Activated CD4-positive, alpha-beta T cell treated with anti-CD3 and anti-CD28 coated beads for 36 hours (primary cell): ENCODE measurements at regions not wholly inside any gene's neighbourhood (a gene's known extent, or its start where the extent isn't known, plus 50 kb on each side); places are given as distances from the start of the nearest gene placed in this dataset.

Experiments
- ATAC-seq: fragments of 200-7000 bp; cut with Tn5 transposase; one replicate; pipeline ENCODE4 v1.10.0; 2021; ENCODE audit warnings: mild to moderate bottlenecking, moderate library complexity
- CTCF ChIA-PET: fragments of 350-600 bp; sonication (Branson Sonifier 250); formaldehyde crosslinking; loops from one replicate; lab custom pipeline; 2021; ENCODE audit warnings: antibody characterized with exemption; lab: Charles Lee
- POLR2A ChIA-PET: fragments of 350-600 bp; sonication (Branson Sonifier 250); formaldehyde crosslinking; loops from one replicate; lab custom pipeline; 2021; ENCODE audit warnings: antibody characterized with exemption, inconsistent platforms; lab: Charles Lee
- DNase-seq: peaks from one replicate; pipeline ENCODE4 v3.0.0-alpha.2; 2020
- H3K27ac Mint-ChIP-seq: one replicate; pipeline ENCODE4 v1.8.0; 2021; ENCODE audit warnings: mixed read lengths
- H3K27me3 Mint-ChIP-seq: one replicate; pipeline ENCODE4 v1.8.0; 2021; ENCODE audit warnings: mixed read lengths
- H3K36me3 Mint-ChIP-seq: one replicate; pipeline ENCODE4 v1.8.0; 2021; ENCODE audit warnings: low read depth, mixed read lengths
- H3K4me1 Mint-ChIP-seq: one replicate; pipeline ENCODE4 v1.8.0; 2021; ENCODE audit warnings: mixed read lengths
- H3K4me3 Mint-ChIP-seq: one replicate; pipeline ENCODE4 v1.8.0; 2021; ENCODE audit warnings: mild to moderate bottlenecking, moderate library complexity, mixed read lengths
- H3K9me3 Mint-ChIP-seq: one replicate; pipeline ENCODE4 v1.8.0; 2021; ENCODE audit warnings: low read depth, mixed read lengths
- intact Hi-C, 2 experiments: fragments of 100-400 bp; cut with DNase I in 1 of 2; cut with micrococcal nuclease in 1 of 2; formaldehyde crosslinking; loops; one replicate each; pipeline versions ENCODE4 v1.14.2 to v1.15.1; 2022 to 2024; cut with DNase I, micrococcal nuclease

DNA sequence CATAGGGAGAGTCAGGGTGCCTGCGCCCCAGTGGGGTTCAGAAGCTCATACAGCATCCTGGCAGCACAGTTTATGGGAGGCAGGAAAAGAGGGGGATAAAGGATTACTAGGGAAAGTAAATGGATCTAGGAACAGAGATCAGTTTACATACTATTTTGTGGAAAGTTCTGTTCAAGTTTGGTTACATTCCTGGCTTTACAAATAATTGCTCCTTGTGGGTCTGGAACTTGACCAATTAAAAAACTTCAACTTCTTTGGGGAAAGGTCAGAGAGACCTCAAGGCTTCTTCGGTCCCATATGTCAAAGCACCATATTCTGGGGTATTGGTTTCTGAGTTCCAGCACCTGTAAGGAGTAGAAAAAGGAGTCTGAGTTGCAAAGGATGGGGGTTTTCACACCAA is 64.1 kb downstream of the ZDHHC19 start:
- CTCF ChIA-PET: no interaction called here
- POLR2A ChIA-PET: no interaction called here
- DNase-seq (no peak), ATAC-seq (no peak)
- Mint-ChIP-seq H3K27me3 (no peaks in the 10 kb centered on the region), H3K36me3 (no peaks in the 10 kb centered on the region), H3K9me3 (peaks cover 3% of the 10 kb centered on the region), H3K4me3 (no peak overlapping the region), H3K4me1 (no peaks in the 10 kb centered on the region), H3K27ac (no peak overlapping the region)
- intact Hi-C loops: no loop called here

DNA sequence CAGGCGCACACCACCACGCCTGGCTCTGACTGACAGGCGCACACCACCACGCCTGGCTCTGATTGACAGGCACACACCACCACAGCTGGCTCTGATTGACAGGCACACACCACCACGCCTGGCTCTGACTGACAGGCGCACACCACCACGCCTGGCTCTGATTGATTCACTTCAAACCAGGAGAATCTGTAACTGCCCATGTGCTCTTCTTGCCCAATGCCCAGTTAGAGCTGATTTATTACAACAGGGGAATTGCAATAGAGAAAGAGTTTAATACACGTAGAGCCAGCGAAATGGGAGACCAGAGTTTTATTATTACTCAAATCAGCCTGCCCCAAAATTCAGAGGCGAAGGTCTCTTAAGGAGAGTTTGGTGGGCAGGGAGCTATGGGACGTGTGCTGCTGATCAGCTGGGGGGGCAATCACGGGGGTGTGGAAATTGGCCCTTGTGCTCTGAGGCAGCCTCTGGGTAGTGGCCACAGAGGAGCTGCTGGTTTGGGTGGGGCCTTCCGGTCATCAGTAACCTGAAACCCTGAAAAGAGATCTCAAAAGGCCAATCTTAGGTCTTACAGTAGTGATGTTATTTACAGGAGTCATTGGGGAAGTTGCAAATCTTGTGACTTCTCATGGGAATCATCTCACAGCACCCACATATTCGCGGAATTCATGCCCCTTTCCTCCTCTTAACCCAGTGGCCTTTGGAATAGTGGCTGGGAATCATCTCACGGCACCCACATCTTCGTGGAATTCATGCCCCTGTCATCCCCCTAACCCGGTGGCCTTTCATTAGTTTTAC is 63.8 kb upstream of the TFRC start:
- CTCF ChIA-PET: no interaction called here
- H3K9me3 Mint-ChIP-seq: no peaks in the 10 kb centered on the region
- H3K27ac Mint-ChIP-seq: no peak overlapping the region
- no peaks in the 10 kb centered on the region for H3K27me3 Mint-ChIP-seq
- DNase-seq (no peak), ATAC-seq (no peak)
- intact Hi-C loops: no loop called here
- POLR2A ChIA-PET: no interaction called here
- H3K36me3 Mint-ChIP-seq: no peaks in the 10 kb centered on the region
- H3K4me1 Mint-ChIP-seq: no peaks in the 10 kb centered on the region
- no peak overlapping the region for H3K4me3 Mint-ChIP-seq

DNA sequence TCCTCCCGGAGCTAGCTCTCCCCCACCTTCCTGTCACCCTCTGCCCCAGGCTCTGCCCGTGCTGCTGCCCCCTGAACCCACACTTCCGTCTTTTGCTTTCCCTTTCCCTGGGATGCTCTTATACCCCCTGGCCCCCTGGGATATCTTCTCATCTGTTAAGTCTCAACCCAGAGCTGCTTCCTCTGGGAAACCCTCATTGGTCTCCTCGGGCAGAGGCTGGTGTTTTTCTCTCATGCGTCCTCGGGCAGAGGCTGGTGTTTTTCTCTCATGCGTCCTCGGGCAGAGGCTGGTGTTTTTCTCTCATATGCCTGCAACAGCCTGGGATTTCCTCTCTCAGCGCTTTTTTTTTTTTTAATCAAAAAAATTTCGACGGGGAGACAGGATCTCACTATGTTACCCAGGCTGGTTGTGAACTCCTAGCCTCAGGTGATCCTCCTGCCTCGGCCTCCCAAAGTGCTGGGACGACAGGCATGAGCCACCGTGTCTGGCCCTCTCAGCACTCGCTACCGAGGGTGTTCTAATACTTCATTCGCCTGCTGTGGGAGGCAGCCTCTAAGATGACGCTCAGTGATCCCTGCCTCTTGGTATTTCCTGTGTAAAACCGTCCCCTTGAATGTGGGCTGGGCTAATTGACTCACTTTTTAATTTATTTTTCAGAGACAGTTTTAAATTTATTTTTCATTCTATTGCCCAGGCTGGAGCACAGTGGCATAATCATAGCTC is 62.7 kb upstream of the TFRC start:
- DNase-seq (no peak), ATAC-seq (no peak)
- H3K4me3 Mint-ChIP-seq: no peak overlapping the region

DNA sequence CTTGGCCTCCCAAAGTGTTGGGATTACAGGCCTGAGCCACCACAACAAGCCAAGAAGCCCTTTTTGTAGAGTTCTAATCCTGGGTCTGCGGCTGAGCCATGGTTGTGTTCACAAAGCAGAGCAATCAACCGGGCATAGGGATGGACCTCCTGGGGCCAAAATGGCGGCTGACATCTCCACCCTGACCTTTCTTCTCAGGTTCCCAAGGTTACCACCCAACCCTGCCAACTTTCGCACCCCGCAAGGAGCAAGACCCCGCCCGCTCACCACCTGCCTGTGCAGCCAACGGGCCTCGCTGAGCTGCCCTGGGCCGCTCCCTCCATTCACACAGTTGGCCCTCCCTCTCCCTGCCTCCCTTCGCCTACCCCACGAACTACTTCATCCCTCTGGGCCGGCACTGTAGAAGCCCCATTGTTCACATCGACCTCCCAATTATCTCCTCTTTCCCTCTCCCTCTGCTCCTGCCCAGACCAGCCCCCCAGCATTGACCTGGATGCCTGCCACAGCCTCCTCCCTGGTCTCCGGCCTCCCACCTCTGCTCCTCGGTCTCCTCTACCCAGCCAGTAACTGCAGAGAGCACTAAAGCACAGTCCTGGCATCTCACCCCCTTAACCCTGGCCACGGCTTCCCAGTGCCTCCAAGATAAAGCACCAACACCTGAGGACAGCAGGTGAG is 62.0 kb upstream of the TFRC start:
- ATAC-seq: no peak
- Mint-ChIP-seq H3K4me3 (no peak overlapping the region), H3K9me3 (no peaks in the 10 kb centered on the region), H3K27ac (no peak overlapping the region), H3K4me1 (peaks cover 4% of the 10 kb centered on the region), H3K27me3 (no peaks in the 10 kb centered on the region), H3K36me3 (no peaks in the 10 kb centered on the region)
- POLR2A ChIA-PET: interaction anchor here (0.7 kb wide), 1 partner anchor 43 kb away, joined by 3 read pairs; no protein-coding TSS in a partner anchor
- no peak for DNase-seq
- CTCF ChIA-PET: no interaction called here
- intact Hi-C loops: no loop called here

More for the DNA sequence above, 62.7 kb upstream of the TFRC start:
- H3K36me3 Mint-ChIP-seq: no peaks in the 10 kb centered on the region
- CTCF ChIA-PET: no interaction called here
- intact Hi-C loops: no loop called here
- H3K4me1 Mint-ChIP-seq: peaks cover 4% of the 10 kb centered on the region
- no peaks in the 10 kb centered on the region for H3K9me3 Mint-ChIP-seq
- POLR2A ChIA-PET: no interaction called here
- no peak overlapping the region for H3K27ac Mint-ChIP-seq
- no peaks in the 10 kb centered on the region for H3K27me3 Mint-ChIP-seq

DNA sequence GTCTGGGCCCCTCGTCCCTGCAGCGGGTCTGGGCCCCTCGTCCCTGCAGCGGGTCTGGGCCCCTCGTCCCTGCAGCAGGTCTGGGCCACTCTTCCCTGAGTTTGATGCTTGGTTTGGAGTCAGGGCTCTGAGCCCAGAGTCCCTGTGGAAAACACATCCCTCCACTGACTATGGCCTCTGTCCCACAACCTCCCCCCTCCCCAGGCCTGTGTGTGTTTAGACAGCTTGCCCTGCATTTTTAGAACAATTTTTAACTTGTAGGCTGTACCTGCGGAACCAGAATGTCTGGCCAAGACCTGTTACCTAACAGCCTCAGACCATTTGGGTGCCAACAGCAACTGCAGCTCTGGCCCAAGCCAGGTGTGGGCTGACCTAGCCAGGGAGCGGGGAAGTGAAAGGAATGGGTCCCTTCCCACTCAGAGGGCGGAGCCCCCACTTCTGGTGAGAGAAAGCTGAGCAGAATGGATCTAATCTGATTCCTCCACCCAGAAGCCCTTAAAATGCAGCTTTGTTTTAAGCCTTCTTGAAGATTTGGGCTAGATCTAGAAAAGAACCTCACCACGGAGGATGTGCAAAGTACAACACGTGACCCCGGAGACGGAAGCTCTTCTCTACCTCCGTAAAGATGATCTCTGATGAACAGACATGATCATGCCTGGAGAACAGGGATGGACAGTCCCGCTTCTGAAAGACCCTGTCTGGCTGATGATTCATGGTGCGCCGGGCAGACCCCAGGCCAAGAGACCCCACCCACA is 60.5 kb upstream of the TFRC start:
- no peak overlapping the region for H3K27ac Mint-ChIP-seq
- POLR2A ChIA-PET: no interaction called here
- no peaks in the 10 kb centered on the region for H3K27me3 Mint-ChIP-seq
- intact Hi-C loops: no loop called here
- H3K36me3 Mint-ChIP-seq: no peaks in the 10 kb centered on the region
- H3K4me1 Mint-ChIP-seq: peaks cover 4% of the 10 kb centered on the region
- CTCF ChIA-PET: no interaction called here
- no peak for DNase-seq
- H3K4me3 Mint-ChIP-seq: no peak overlapping the region
- no peak for ATAC-seq
- no peaks in the 10 kb centered on the region for H3K9me3 Mint-ChIP-seq

DNA sequence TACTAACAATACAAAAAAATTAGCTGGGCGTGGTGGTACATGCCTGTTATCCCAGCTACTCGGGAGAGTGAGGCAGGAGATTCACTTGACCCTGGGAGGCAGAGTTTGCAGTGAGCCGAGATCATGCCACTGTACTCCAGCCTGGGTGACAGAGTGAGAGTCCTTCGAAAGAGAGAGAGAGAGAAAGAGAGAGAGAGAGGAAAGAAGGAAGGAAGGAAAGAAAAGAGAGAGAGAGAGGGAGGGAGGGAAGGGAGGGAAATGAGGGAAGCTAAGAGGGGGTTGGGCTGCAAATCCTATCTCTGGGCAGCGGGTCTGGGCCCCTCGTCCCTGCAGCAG is 59.9 kb upstream of the TFRC start:
- peaks cover 4% of the 10 kb centered on the region for H3K4me1 Mint-ChIP-seq
- POLR2A ChIA-PET: no interaction called here
- CTCF ChIA-PET: no interaction called here
- no peak for ATAC-seq
- H3K4me3 Mint-ChIP-seq: no peak overlapping the region
- intact Hi-C loops: no loop called here
- H3K36me3 Mint-ChIP-seq: no peaks in the 10 kb centered on the region
- DNase-seq: no peak
- H3K27ac Mint-ChIP-seq: no peak overlapping the region
- H3K9me3 Mint-ChIP-seq: no peaks in the 10 kb centered on the region
- no peaks in the 10 kb centered on the region for H3K27me3 Mint-ChIP-seq

DNA sequence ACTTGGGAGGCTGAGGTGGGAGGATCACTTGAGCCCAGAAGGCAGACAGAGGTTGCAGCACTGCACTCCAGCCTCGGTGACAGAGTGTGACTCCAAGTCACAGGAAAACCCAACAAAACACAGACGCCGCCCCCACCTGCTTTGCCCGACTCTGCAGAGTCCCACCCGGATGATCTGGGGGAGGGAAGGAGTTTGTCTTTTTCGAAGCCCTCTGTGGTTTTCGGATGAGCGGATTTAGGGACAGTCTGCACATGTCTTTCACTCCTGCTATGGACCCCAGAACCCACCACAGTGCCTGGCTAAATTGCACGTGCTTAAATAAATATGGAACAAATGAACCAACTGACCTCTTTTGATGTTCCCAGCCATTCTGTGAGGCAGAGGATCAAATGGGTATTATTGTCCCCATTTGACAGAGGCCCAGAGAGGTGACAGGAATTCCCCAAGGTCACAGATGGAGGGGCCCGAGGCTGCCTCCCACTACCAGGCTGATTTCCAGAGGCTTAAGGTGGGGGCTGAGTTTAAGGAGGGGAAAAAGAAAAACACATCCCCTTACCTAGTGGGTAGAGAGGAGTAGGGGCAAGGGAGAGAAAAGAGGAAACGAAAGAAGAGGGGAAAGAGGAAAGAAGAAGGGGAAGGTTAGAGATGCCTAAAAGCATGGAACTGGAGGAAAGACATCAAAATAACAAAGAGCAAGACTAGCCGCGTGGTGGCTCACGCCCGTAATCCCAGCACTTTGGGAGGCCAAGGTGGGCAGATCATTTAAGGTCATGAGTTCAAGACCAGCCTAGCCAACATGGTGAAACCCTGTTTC is 59.4 kb upstream of the TFRC start:
- POLR2A ChIA-PET: no interaction called here

DNA sequence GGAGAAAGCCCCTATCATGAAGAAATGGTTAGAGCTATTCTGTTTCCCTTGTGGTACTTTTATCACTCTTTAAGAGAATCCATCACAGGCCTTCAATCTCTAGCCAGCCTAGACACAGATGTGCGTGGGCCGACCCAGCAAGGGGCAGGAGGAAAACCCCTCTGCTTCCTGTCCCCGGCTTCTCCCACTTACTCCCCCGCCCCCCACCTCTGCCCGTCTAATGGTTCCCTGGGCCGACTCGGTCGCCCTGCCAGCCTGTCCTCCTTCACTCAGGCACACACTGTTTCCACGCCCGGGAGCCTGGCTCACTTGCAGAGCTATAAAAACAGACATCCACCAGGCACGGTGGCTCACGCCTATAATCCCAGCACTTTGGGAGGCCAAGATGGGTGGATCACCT is 58.3 kb upstream of the TFRC start:
- no peak overlapping the region for H3K27ac Mint-ChIP-seq
- DNase-seq: no peak
- intact Hi-C loops: no loop called here
- ATAC-seq: no peak
- H3K27me3 Mint-ChIP-seq: no peaks in the 10 kb centered on the region
- POLR2A ChIA-PET: no interaction called here
- H3K9me3 Mint-ChIP-seq: no peaks in the 10 kb centered on the region
- no peak overlapping the region for H3K4me3 Mint-ChIP-seq
- no peaks in the 10 kb centered on the region for H3K36me3 Mint-ChIP-seq
- CTCF ChIA-PET: no interaction called here
- peaks cover 4% of the 10 kb centered on the region for H3K4me1 Mint-ChIP-seq

More for the DNA sequence above, 59.4 kb upstream of the TFRC start:
- ATAC-seq (no peak), DNase-seq (no peak)
- Mint-ChIP-seq H3K9me3 (no peaks in the 10 kb centered on the region), H3K36me3 (no peaks in the 10 kb centered on the region), H3K27ac (no peak overlapping the region), H3K4me3 (no peak overlapping the region), H3K27me3 (no peaks in the 10 kb centered on the region), H3K4me1 (peaks cover 4% of the 10 kb centered on the region)
- CTCF ChIA-PET: no interaction called here
- intact Hi-C loops: no loop called here

DNA sequence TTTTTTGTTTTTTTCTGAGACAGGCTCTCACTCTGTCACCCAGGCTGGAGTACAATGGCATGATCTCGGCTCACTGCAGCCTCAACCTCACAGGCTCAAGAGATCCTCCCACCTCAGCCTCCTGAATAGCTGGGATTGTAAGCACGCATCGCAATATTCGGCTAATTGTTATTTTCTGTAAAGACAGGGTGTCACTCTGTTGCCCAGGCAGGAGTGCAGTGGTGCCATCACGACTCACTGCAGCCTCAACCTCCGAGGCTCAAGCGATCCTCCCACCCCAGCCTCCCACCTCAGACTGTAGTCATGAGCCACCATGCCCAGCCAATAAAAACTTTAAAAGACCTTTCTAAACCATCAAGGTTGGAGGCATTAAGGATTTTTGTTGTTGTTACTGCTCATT is 57.4 kb upstream of the TFRC start:
- H3K4me1 Mint-ChIP-seq: peaks cover 4% of the 10 kb centered on the region
- no peak overlapping the region for H3K27ac Mint-ChIP-seq
- no peaks in the 10 kb centered on the region for H3K36me3 Mint-ChIP-seq
- no peaks in the 10 kb centered on the region for H3K27me3 Mint-ChIP-seq
- DNase-seq: no peak
- no peak for ATAC-seq
- H3K4me3 Mint-ChIP-seq: no peak overlapping the region
- CTCF ChIA-PET: no interaction called here
- POLR2A ChIA-PET: no interaction called here
- intact Hi-C loops: no loop called here
- H3K9me3 Mint-ChIP-seq: no peaks in the 10 kb centered on the region

DNA sequence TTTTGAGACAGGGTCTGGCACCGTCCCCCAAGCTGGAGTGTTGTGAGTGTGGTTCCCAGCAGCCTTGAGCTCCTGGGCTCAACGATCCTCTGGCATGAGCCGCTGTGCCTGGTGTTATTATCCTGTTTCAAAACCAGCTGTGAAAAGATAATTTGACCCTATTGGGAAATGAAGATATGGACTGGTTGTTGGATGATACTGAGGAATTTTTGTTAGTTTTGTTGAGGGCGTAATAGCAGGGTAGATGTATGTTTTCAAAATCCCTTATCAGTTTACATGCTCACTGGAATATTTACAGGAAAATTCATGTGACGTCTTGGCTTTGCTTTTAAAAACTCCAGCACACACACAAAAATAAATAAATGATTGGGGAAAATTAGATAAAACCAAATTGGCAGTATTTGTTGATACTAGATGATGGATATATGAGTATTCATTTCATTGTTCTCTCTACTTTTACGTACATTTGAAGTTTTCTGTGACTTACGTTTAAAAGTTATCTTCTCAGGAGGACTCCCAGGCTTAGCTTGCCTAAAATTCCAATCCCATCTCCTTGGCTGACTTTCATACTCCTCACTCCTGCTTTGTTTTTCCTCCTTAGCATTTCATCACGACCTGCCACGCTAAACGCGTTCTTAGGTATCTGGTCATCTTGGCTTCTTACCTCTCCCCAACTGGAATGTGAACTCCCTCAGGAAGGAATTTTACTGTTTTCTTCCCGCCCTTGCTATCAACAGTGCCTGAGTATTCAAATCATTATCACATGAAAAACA is 56.8 kb upstream of the TFRC start:
- CTCF ChIA-PET: interaction anchor here (0.8 to 1.0 kb wide), 3 partner anchors 11 to 65 kb away, joined by 3 read pairs; no protein-coding TSS in a partner anchor
- no peaks in the 10 kb centered on the region for H3K9me3 Mint-ChIP-seq
- ATAC-seq (no peak), DNase-seq (no peak)
- no peaks in the 10 kb centered on the region for H3K27me3 Mint-ChIP-seq
- H3K4me3 Mint-ChIP-seq: no peak overlapping the region
- H3K4me1 Mint-ChIP-seq: peaks cover 4% of the 10 kb centered on the region
- POLR2A ChIA-PET: no interaction called here
- no peaks in the 10 kb centered on the region for H3K36me3 Mint-ChIP-seq
- intact Hi-C loops: no loop called here
- H3K27ac Mint-ChIP-seq: no peak overlapping the region
